Fibroblast of villous mesenchyme (primary cell): ENCODE measurements at regions not wholly inside any gene's neighbourhood (a gene's known extent, or its start where the extent isn't known, plus 50 kb on each side); places are given as distances from the start of the nearest gene placed in this dataset.

Experiments
- DNase-seq: peaks from one replicate; pipeline ENCODE4 v3.0.0-alpha.2; 2010; ENCODE audit warnings: low read depth
- H3K4me3 ChIP-seq: 2 replicates; pipeline ENCODE4 v1.5.1; 2011; ENCODE audit warnings: low read depth, mild to moderate bottlenecking, low read length
- CTCF ChIP-seq: IDR thresholded peaks from 2 replicates; pipeline ENCODE4 v1.5.1; 2012; ENCODE audit warnings: low read depth, mild to moderate bottlenecking, low read length; ENCODE audit not compliant: insufficient read depth

GRCh38 chr11:19436932-19437331, 196.2 kb upstream of the E2F8 start:
- H3K4me3 ChIP-seq = no peak overlapping the region
- no peak for TF ChIP-seq CTCF
- DNase-seq = no peak

GRCh38 chr11:19435306-19435989, 194.7 kb upstream of the E2F8 start:
- no peak overlapping the region for H3K4me3 ChIP-seq
- TF ChIP-seq CTCF = no peak
- DNase-seq = no peak

DNA sequence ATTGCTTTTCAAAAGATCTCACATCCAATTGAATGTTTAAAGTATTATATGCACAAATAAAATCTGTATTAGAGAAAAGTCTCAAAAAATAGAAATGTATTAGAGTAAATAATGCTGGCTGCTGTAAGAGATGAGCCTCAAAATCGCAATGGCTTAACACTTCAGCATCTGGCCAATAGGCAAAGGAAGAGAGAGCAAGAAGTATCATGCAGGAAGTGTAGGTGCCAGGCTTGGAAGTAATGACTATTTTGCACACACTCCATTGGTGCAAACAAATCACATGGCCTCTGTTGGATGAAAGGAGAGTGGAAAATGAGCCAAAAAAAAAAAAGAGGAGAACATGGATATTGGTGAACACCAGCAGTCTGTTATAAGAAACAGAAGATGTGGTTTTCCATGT, 193.0 kb upstream of the E2F8 start:
- TF ChIP-seq CTCF = no peak
- H3K4me3 ChIP-seq = no peak overlapping the region
- DNase-seq = no peak

GRCh38 chr11:19433367-19433766, 192.6 kb upstream of the E2F8 start:
- no peak for DNase-seq
- no peak for TF ChIP-seq CTCF

DNA sequence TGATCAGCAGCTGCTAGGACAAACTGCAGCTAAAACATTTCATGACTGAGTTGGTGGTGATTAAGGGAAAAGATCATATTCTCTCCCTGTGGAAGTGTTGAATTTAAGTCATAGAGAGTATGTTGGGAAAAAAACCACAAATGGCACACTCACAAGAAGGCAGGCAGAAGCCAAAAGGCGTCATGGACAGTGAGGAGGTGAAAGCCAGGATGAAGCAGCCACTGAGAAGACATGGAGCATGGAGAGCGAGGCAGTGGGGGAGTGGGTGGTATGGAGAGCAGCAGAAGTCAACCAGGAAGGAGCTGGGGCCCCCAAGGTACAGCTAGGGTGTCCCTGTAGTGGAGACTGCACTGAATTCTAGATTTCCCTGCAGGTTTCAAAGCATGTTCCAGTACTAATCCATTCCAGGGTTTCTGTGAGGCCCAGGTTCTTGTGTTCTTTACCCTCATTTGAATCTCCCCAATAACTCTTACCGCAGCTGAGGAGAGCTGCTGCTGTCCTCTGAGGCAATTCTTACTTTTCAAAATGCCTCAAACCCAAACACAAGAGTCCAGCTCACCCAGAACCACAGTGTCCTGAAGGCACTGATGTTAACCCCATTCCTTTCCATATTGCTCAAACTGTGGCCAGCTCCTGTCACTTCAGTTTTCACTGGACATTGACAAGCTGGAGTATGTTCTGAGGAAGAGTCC, 191.8 kb upstream of the E2F8 start:
- TF ChIP-seq CTCF = no peak
- peak; percentile 87 for DNase-seq
- no peak overlapping the region for H3K4me3 ChIP-seq

More at GRCh38 chr11:19433367-19433766, 192.6 kb upstream of the E2F8 start:
- H3K4me3 ChIP-seq = no peak overlapping the region

GRCh38 chr11:19430754-19431398, 190.1 kb upstream of the E2F8 start:
- TF ChIP-seq CTCF = no peak
- H3K4me3 ChIP-seq = no peak overlapping the region
- DNase-seq = no peak
